HEK293 (cell line): ENCODE measurements at regions not wholly inside any gene's neighbourhood (a gene's known extent, or its start where the extent isn't known, plus 50 kb on each side); places are given as distances from the start of the nearest gene placed in this dataset.

Source experiments
- CTCF ChIA-PET: fragments of 350-600 bp; formaldehyde crosslinking; extraction: SDS; loops from one replicate; lab custom pipeline; 2021; ENCODE audit warnings: antibody characterized with exemption; lab: Yijun Ruan, JAX
- POLR2A ChIA-PET: fragments of 300-600 bp; formaldehyde crosslinking; extraction: SDS; loops from one replicate; lab custom pipeline; 2020; ENCODE audit warnings: antibody characterized with exemption, inconsistent platforms; lab: Yijun Ruan, JAX
- H3K27ac ChIP-seq: fragments of 200-500 bp; sonication (Bioruptor generic); 2 replicates; pipeline ENCODE4 v1.5.1; 2014; ENCODE audit warnings: low read depth, low read length, control low read depth, inconsistent platforms; ENCODE audit errors: extremely low read depth
- H3K36me3 ChIP-seq, 2 experiments: fragments of 200-500 bp in 1 of 2; sonication (Bioruptor generic) in 1 of 2; 1 replicate in 1 of 2; 2 replicates in 1 of 2; pipeline ENCODE4 v1.5.1; 2014 to 2017; ENCODE audit warnings: inconsistent platforms in 2 of 2, low read length in 2 of 2; ENCODE audit not compliant: control insufficient read depth in 2 of 2, insufficient read depth in 1 of 2
- H3K4me1 ChIP-seq: fragments of 200-500 bp; sonication (Bioruptor generic); 2 replicates; pipeline ENCODE4 v1.5.1; 2014; ENCODE audit warnings: mild to moderate bottlenecking, low read length, inconsistent platforms; ENCODE audit not compliant: control insufficient read depth, insufficient read depth
- H3K4me3 ChIP-seq: 2 replicates; pipeline ENCODE4 v1.5.1; 2011; ENCODE audit warnings: low read depth, mild to moderate bottlenecking, control low read depth, low read length, moderate library complexity
- H3K9me3 ChIP-seq: fragments of 200-500 bp; sonication (Bioruptor generic); 2 replicates; pipeline ENCODE4 v1.5.1; 2014; ENCODE audit warnings: low read depth, low read length, inconsistent platforms; ENCODE audit not compliant: control insufficient read depth, insufficient read depth
- ATF2 ChIP-seq: fragments of 450-650 bp; formaldehyde crosslinking; IDR thresholded peaks from 2 replicates; pipeline ENCODE4 v1.5.1; 2016; ENCODE audit warnings: missing biosample characterization, missing genetic modification characterization, low read depth
- KLF8 ChIP-seq: fragments of 450-650 bp; formaldehyde crosslinking; IDR thresholded peaks from 2 replicates; pipeline ENCODE4 v1.5.1; 2016; ENCODE audit warnings: missing biosample characterization, missing genetic modification characterization
- SETDB1 ChIP-seq: IDR thresholded peaks from one replicate; pipeline ENCODE4 v1.6.1; 2017; ENCODE audit warnings: mild to moderate bottlenecking, low read length, moderate library complexity, mixed read lengths; ENCODE audit not compliant: insufficient read length
- TRIM28 ChIP-seq: IDR thresholded peaks from 2 replicates; pipeline ENCODE4 v1.6.1; 2011; ENCODE audit warnings: low read length, control low read depth, borderline replicate concordance
- ZBTB44 ChIP-seq: fragments of 450-650 bp; IDR thresholded peaks from 2 replicates; pipeline ENCODE4 v1.5.1; 2018; ENCODE audit warnings: missing biosample characterization, mild to moderate bottlenecking, missing genetic modification characterization
- ZBTB7A ChIP-seq: fragments of 450-650 bp; formaldehyde crosslinking; IDR thresholded peaks from 2 replicates; pipeline ENCODE4 v1.5.1; 2016; ENCODE audit warnings: low read depth, missing biosample characterization, missing genetic modification characterization
- ZEB2 ChIP-seq: fragments of 450-650 bp; formaldehyde crosslinking; IDR thresholded peaks from 2 replicates; pipeline ENCODE4 v1.5.1; 2016; ENCODE audit warnings: missing biosample characterization, missing genetic modification characterization
- ZFP3 ChIP-seq: fragments of 450-650 bp; formaldehyde crosslinking; IDR thresholded peaks from 2 replicates; pipeline ENCODE4 v1.5.1; 2016; ENCODE audit warnings: low read depth, missing biosample characterization, missing genetic modification characterization
- ZFP69B ChIP-seq: fragments of 450-650 bp; formaldehyde crosslinking; IDR thresholded peaks from 2 replicates; pipeline ENCODE4 v1.5.1; 2016; ENCODE audit warnings: missing biosample characterization, missing genetic modification characterization
- ZNF10 ChIP-seq: fragments of 450-650 bp; formaldehyde crosslinking; IDR thresholded peaks from 2 replicates; pipeline ENCODE4 v1.5.1; 2017; ENCODE audit warnings: missing biosample characterization, missing genetic modification characterization
- ZNF132 ChIP-seq: fragments of 450-650 bp; formaldehyde crosslinking; IDR thresholded peaks from 2 replicates; pipeline ENCODE4 v1.5.1; 2017; ENCODE audit warnings: missing biosample characterization, missing genetic modification characterization, borderline replicate concordance
- ZNF133 ChIP-seq: fragments of 450-650 bp; formaldehyde crosslinking; IDR thresholded peaks from 2 replicates; pipeline ENCODE4 v1.5.1; 2016; ENCODE audit warnings: missing biosample characterization, missing genetic modification characterization
- ZNF24 ChIP-seq: fragments of 450-650 bp; formaldehyde crosslinking; IDR thresholded peaks from 2 replicates; pipeline ENCODE4 v1.5.1; 2016; ENCODE audit warnings: missing biosample characterization, missing genetic modification characterization
- ZNF266 ChIP-seq: fragments of 450-650 bp; formaldehyde crosslinking; IDR thresholded peaks from 2 replicates; pipeline ENCODE4 v1.5.1; 2016; ENCODE audit warnings: missing biosample characterization, missing genetic modification characterization, low read depth
- ZNF280D ChIP-seq: fragments of 450-650 bp; formaldehyde crosslinking; IDR thresholded peaks from 2 replicates; pipeline ENCODE4 v1.5.1; 2016; ENCODE audit warnings: missing biosample characterization, missing genetic modification characterization
- ZNF324 ChIP-seq: fragments of 450-650 bp; formaldehyde crosslinking; IDR thresholded peaks from 2 replicates; pipeline ENCODE4 v1.5.1; 2016; ENCODE audit warnings: missing biosample characterization, missing genetic modification characterization
- ZNF350 ChIP-seq: fragments of 450-650 bp; formaldehyde crosslinking; IDR thresholded peaks from 2 replicates; pipeline ENCODE4 v1.5.0; 2017; ENCODE audit warnings: missing biosample characterization, mild to moderate bottlenecking, missing genetic modification characterization
- ZNF354C ChIP-seq: fragments of 450-650 bp; formaldehyde crosslinking; IDR thresholded peaks from 2 replicates; pipeline ENCODE4 v1.5.1; 2016; ENCODE audit warnings: missing biosample characterization, missing genetic modification characterization, low read depth, borderline replicate concordance
- ZNF544 ChIP-seq: fragments of 450-650 bp; formaldehyde crosslinking; IDR thresholded peaks from 2 replicates; pipeline ENCODE4 v1.5.0; 2017; ENCODE audit warnings: missing biosample characterization, missing genetic modification characterization
- ZNF549 ChIP-seq: fragments of 450-650 bp; IDR thresholded peaks from 2 replicates; pipeline ENCODE4 v1.5.1; 2018; ENCODE audit warnings: missing biosample characterization, missing genetic modification characterization, mild to moderate bottlenecking, inconsistent platforms, moderate library complexity
- ZNF555 ChIP-seq: fragments of 450-650 bp; formaldehyde crosslinking; conservative IDR thresholded peaks from 2 replicates; pipeline ENCODE4 v1.5.1; 2017; ENCODE audit warnings: missing biosample characterization, mild to moderate bottlenecking, missing genetic modification characterization, inconsistent platforms
- ZNF585B ChIP-seq: fragments of 450-650 bp; formaldehyde crosslinking; IDR thresholded peaks from 2 replicates; pipeline ENCODE4 v1.5.1; 2016; ENCODE audit warnings: missing biosample characterization, missing genetic modification characterization
- ZNF660 ChIP-seq: fragments of 450-650 bp; IDR thresholded peaks from 2 replicates; pipeline ENCODE4 v1.5.1; 2018; ENCODE audit warnings: missing biosample characterization, mild to moderate bottlenecking, missing genetic modification characterization
- ZNF664 ChIP-seq: fragments of 450-650 bp; formaldehyde crosslinking; IDR thresholded peaks from 2 replicates; pipeline ENCODE4 v1.5.1; 2016; ENCODE audit warnings: missing biosample characterization, missing genetic modification characterization
- ZNF785 ChIP-seq: fragments of 450-650 bp; formaldehyde crosslinking; IDR thresholded peaks from 2 replicates; pipeline ENCODE4 v1.5.1; 2016; ENCODE audit warnings: missing biosample characterization, missing genetic modification characterization
- TF ChIP-seq, protein P1 (sequence below): fragments of 450-650 bp; formaldehyde crosslinking; IDR thresholded peaks from 2 replicates; pipeline ENCODE4; 2016; ENCODE audit warnings: missing biosample characterization, missing genetic modification characterization

GRCh38 chr6:79330704-79331103, 96.2 kb upstream of the HMGN3 start:
- H3K4me1 ChIP-seq, result no peaks in the 10 kb centered on the region

GRCh38 chr6:79313254-79313653, 78.8 kb upstream of the HMGN3 start:
- H3K4me3 ChIP-seq, result no peak overlapping the region
- H3K9me3 ChIP-seq, result no peaks in the 10 kb centered on the region
- no peak overlapping the region for H3K27ac ChIP-seq
- no peaks in the 10 kb centered on the region for H3K36me3 ChIP-seq
- TF ChIP-seq, protein P1, sequence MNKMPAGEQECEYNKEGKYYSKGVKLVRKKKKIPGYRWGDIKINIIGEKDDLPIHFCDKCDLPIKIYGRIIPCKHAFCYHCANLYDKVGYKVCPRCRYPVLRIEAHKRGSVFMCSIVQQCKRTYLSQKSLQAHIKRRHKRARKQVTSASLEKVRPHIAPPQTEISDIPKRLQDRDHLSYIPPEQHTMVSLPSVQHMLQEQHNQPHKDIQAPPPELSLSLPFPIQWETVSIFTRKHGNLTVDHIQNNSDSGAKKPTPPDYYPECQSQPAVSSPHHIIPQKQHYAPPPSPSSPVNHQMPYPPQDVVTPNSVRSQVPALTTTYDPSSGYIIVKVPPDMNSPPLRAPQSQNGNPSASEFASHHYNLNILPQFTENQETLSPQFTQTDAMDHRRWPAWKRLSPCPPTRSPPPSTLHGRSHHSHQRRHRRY, result no peak
- TF ChIP-seq ZFP69B (no peak), ZNF24 (no peak), SETDB1 (peak; percentile 72), ZNF544 (tag by site-specific recombination) (no peak), ZNF350 (tag by site-specific recombination) (no peak), ZNF555 (no peak), KLF8 (tag by site-specific recombination) (0 out of 2 replicates have a peak, but pooled peaks have one; percentile 57), TRIM28 (peak; percentile 53; the same call in 1 of the 2 replicates), ZNF660 (tag by site-specific recombination) (no peak), ZNF785 (tag by site-specific recombination) (no peak), ZBTB44 (tag by site-specific recombination) (no peak), ZNF324 (tag by site-specific recombination) (no peak)
- no peaks in the 10 kb centered on the region for H3K4me1 ChIP-seq
- POLR2A ChIA-PET, result no interaction called here
- CTCF ChIA-PET, result no interaction called here

More at GRCh38 chr6:79330704-79331103, 96.2 kb upstream of the HMGN3 start:
- H3K9me3 ChIP-seq, result no peaks in the 10 kb centered on the region
- POLR2A ChIA-PET, result no interaction called here
- no peak overlapping the region for H3K27ac ChIP-seq
- CTCF ChIA-PET, result no interaction called here
- H3K36me3 ChIP-seq, result no peaks in the 10 kb centered on the region
- TF ChIP-seq ATF2 (peak; percentile 7; the same call in 1 of the 2 replicates), ZNF10 (no peak)
- TF ChIP-seq, all 188 proteins: peak for 1
- H3K4me3 ChIP-seq, result no peak overlapping the region

- Histone ChIP-seq H3K36me3 (no peaks in the 10 kb centered on the region), H3K27ac (no peak overlapping the region), H3K4me1 (no peaks in the 10 kb centered on the region), H3K9me3 (no peaks in the 10 kb centered on the region), H3K4me3 (no peak overlapping the region)
- ChIA-PET POLR2A (interaction anchor here (0.6 kb wide), 1 partner anchor 708 kb away, joined by 5 read pairs; no protein-coding TSS in a partner anchor), CTCF (interaction anchor here (0.6 to 0.7 kb wide), 2 partner anchors 62 to 204 kb away, joined by 3 to 5 read pairs; no protein-coding TSS in a partner anchor)
- no peak for TF ChIP-seq ZNF549 (tag by site-specific recombination)
- peak; percentile 44 for TF ChIP-seq ZNF585B
- no peak for TF ChIP-seq ZNF132 (tag by site-specific recombination)
- no peak for TF ChIP-seq ZNF266 (tag by site-specific recombination)
- no peak for TF ChIP-seq ZFP3 (tag by site-specific recombination)
- no peak for TF ChIP-seq ZNF354C (tag by site-specific recombination)
- TF ChIP-seq ZNF133 (tag by site-specific recombination), result peak; percentile 82
- no peak for TF ChIP-seq ZNF280D (tag by site-specific recombination)
- TF ChIP-seq ZNF664 (tag by site-specific recombination), result no peak
- no peak for TF ChIP-seq ZEB2
- no peak for TF ChIP-seq ZBTB7A (tag by site-specific recombination)
- peak; percentile 67; the same call in 1 of the 2 replicates for TF ChIP-seq TRIM28
Observed at GRCh38 chr6:79307321-79308036, 73.0 kb upstream of the HMGN3 start.
